ENCODE measurements at regions not wholly inside any gene's neighbourhood (a gene's known extent, or its start where the extent isn't known, plus 50 kb on each side); places are given as distances from the start of the nearest gene placed in this dataset.

GRCh38 chr1:242736611-242737010, 212.1 kb upstream of the PLD5 start:
- H2BK15ac ChIP-seq (ENCODE audit: low read length): no peak overlapping the region
- H3K14ac ChIP-seq (ENCODE audit: insufficient read length): no peak overlapping the region
- H3K4me2 ChIP-seq (ENCODE audit: insufficient read depth in 1 of 2, low read depth in 2 of 2, low read length in 2 of 2): no peak overlapping the region
- POLR2A ChIA-PET (ENCODE audit: partially characterized antibody): no interaction called here
- H2AK5ac ChIP-seq (ENCODE audit: low read depth, low read length): no peak overlapping the region
- no peaks in the 10 kb centered on the region for H3K79me1 ChIP-seq (ENCODE audit: low read depth, low read length)
- peaks cover 0 to 4% of the 10 kb centered on the region in 2 experiments; a peak in 1 of 4 replicates for H3K9me3 ChIP-seq (ENCODE audit: insufficient read depth in 2 of 2, low read depth in 1 of 2, low read length in 1 of 2)
- H2BK12ac ChIP-seq (ENCODE audit: low read depth, low read length): no peak overlapping the region
- H2BK5ac ChIP-seq (ENCODE audit: low read depth, low read length): no peak overlapping the region
- no peak overlapping the region for H3K9ac ChIP-seq (replicated peaks in 1 of 4; ENCODE audit: extremely low read depth in 1 of 4, low read depth in 3 of 4, low read length in 3 of 4)
- H3K79me2 ChIP-seq (ENCODE audit: control insufficient read depth in 1 of 2, insufficient read depth in 2 of 2, low read length in 2 of 2): no peaks in the 10 kb centered on the region
- H3K23ac ChIP-seq (ENCODE audit: insufficient read length): no peak overlapping the region
- H4K20me1 ChIP-seq (replicated peaks in 1 of 2; ENCODE audit: control insufficient read depth in 1 of 2, insufficient read depth in 2 of 2, low read length in 2 of 2): no peaks in the 10 kb centered on the region
- H3K4ac ChIP-seq (replicated peaks; ENCODE audit: insufficient read length, low read depth, low read length): no peak overlapping the region
- H3K4me3 ChIP-seq (ENCODE audit: extremely low read depth in 1 of 4, insufficient read depth in 2 of 4, low read depth in 3 of 4, low read length in 4 of 4): no peak overlapping the region
- no peak overlapping the region for H2BK120ac ChIP-seq (replicated peaks; ENCODE audit: low read depth, low read length)
- H3K4me1 ChIP-seq (replicated peaks in 1 of 4; ENCODE audit: control insufficient read depth in 3 of 4, insufficient read depth in 4 of 4, low read length in 3 of 4): no peaks in the 10 kb centered on the region
- H2AFZ ChIP-seq (ENCODE audit: low read length): no peak overlapping the region
- H3K36me3 ChIP-seq (ENCODE audit: control insufficient read depth in 2 of 4, insufficient read depth in 4 of 4, low read length in 3 of 4): no peaks in the 10 kb centered on the region
- H4K91ac ChIP-seq (replicated peaks; ENCODE audit: insufficient read length, low read length): no peak overlapping the region
- no peak for FAIRE-seq
- no peaks in the 10 kb centered on the region for H3K23me2 ChIP-seq (ENCODE audit: low read depth, low read length)
- no peak overlapping the region for H3K18ac ChIP-seq (ENCODE audit: extremely low read depth, low read length)
- H3K27me3 ChIP-seq (replicated peaks in 1 of 4; ENCODE audit: control insufficient read depth in 3 of 4, extremely low read depth in 1 of 4, insufficient read depth in 3 of 4, low read length in 3 of 4): no peaks in the 10 kb centered on the region
- 86% methylated on average over 1 of the region's 1 CpG; no CpG with 5 or more reads in 1 of the 2 experiments for WGBS, 2 experiments (ENCODE audit: extremely low coverage in 1 of 2, insufficient coverage in 1 of 2, insufficient read length in 1 of 2, insufficient replicate concordance in 2 of 2, low coverage in 1 of 2, low lambda C conversion rate in 2 of 2, missing lambda C conversion rate in 1 of 2)
- no peak overlapping the region for H4K8ac ChIP-seq (ENCODE audit: extremely low read depth, insufficient read depth, low read length)
- no peak for DNase-seq (ENCODE audit: low read depth in 1 of 2, low spot score in 2 of 2)
- no peak overlapping the region for H2BK20ac ChIP-seq (ENCODE audit: low read length)
- CTCF ChIA-PET (ENCODE audit: partially characterized antibody): interaction anchor here (0.5 to 1.5 kb wide), 3 partner anchors 28 to 128 kb away, joined by 3 to 4 read pairs (median 3); no protein-coding TSS in a partner anchor
- H4K5ac ChIP-seq (ENCODE audit: insufficient read length, low read depth, low read length): no peak overlapping the region
- no peak overlapping the region for H3K56ac ChIP-seq (replicated peaks; ENCODE audit: insufficient read length, low read depth, low read length)
- H3K27ac ChIP-seq (ENCODE audit: low read depth, low read length): no peak overlapping the region
- TF ChIP-seq EP300 (IDR thresholded peaks at IDR 0.05; ENCODE audit: borderline replicate concordance in 1 of 2, low read depth in 2 of 2, low read length in 2 of 2) (no peak), BCL11A (IDR thresholded peaks at IDR 0.05; ENCODE audit: low read depth in 2 of 2, low read length in 2 of 2) (no peak), ATF3 (IDR thresholded peaks at IDR 0.05; ENCODE audit: insufficient read depth, low read depth, low read length) (no peak), GTF2F1 (IDR thresholded peaks at IDR 0.05; ENCODE audit: borderline replicate concordance, low read depth, low read length) (no peak), SIX5 (IDR thresholded peaks at IDR 0.05; ENCODE audit: low read depth, low read length) (no peak), NANOG (IDR thresholded peaks at IDR 0.05; ENCODE audit: insufficient read depth, low read depth, low read length, poor library complexity, severe bottlenecking) (no peak), JUND (IDR thresholded peaks at IDR 0.05; ENCODE audit: low read length) (no peak), HDAC2 (IDR thresholded peaks at IDR 0.05; ENCODE audit: borderline replicate concordance in 1 of 2, low read depth in 2 of 2, low read length in 2 of 2) (no peak), SP2 (IDR thresholded peaks at IDR 0.05; ENCODE audit: low read length) (no peak), RFX5 (IDR thresholded peaks at IDR 0.05; ENCODE audit: borderline replicate concordance, low read depth, low read length) (no peak), ZNF274 (IDR thresholded peaks at IDR 0.05; ENCODE audit: borderline replicate concordance, extremely low read depth, low read length) (no peak)
